ENCODE measurements at regions not wholly inside any gene's neighbourhood (a gene's known extent, or its start where the extent isn't known, plus 50 kb on each side); places are given as distances from the start of the nearest gene placed in this dataset.

DNA sequence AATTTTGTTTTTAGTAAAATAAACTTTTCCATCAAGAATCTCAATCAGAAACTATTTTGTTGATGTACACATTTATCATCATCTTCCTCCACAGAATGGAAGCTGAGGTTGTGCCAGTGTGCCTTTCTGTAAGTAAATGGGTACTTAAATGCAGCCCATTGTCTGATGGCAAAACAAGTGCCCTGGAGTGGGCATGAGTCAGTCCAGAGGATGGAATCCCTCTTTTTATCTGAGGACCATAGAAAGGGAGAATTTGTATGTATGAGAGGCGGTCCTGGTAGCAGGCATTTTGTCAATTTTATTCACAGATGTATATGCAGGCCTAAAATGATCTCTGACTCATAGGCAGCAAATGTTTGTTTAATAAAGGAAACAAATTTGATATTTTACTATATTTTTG is 102.1 kb upstream of the MAGI2 start:
- no peak overlapping the region for H3K4me3 Mint-ChIP-seq
- no peaks in the 10 kb centered on the region for H3K27me3 Mint-ChIP-seq
- H3K36me3 Mint-ChIP-seq = no peaks in the 10 kb centered on the region
- H3K9me3 Mint-ChIP-seq = no peaks in the 10 kb centered on the region
- no peaks in the 10 kb centered on the region for H3K4me1 Mint-ChIP-seq
- H3K27ac Mint-ChIP-seq = no peak overlapping the region
- no peak for DNase-seq

DNA sequence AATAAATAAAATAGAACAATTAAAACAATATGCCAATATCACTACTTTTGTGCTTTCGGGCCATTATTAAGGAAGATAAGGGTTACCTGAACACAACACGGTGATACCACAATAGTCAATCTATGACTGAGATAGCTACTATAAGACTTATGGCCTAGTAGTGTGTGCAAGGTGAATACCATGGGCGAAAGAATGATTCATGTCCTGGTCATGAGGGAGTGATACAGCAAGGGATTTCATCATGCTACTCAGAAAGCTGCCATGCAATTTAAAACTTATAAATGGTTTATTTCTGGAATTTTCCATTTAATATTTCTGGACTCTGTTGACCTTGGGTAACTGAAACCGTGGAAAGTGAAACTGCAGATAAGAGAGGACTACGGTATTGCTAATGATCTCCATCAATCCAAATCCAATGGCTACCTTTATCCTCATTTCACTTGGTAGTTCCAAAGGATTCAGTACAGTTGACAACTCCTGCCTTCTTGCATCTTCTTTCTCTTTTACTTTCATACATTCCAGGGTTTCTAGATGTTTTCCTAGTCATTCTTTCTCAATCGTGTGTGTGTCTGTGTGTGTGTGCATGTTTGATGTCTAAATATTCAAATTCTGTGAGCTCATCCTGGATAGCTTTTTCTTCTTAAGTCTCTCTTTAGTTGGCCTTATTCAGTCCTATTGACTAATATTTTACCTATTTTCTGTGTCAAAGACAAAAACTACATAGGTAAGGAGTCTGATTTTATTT is 100.5 kb upstream of the MAGI2 start:
- H3K4me1 Mint-ChIP-seq = no peaks in the 10 kb centered on the region
- H3K27ac Mint-ChIP-seq = no peak overlapping the region
- H3K4me3 Mint-ChIP-seq = no peak overlapping the region
- DNase-seq = no peak
- no peaks in the 10 kb centered on the region for H3K36me3 Mint-ChIP-seq
- H3K27me3 Mint-ChIP-seq = no peaks in the 10 kb centered on the region
- H3K9me3 Mint-ChIP-seq = no peaks in the 10 kb centered on the region

GRCh38 chr7:79552463-79552862 is 99.0 kb upstream of the MAGI2 start:
- H3K27ac Mint-ChIP-seq = no peak overlapping the region
- no peak for DNase-seq
- H3K36me3 Mint-ChIP-seq = no peaks in the 10 kb centered on the region
- H3K4me3 Mint-ChIP-seq = no peak overlapping the region
- H3K27me3 Mint-ChIP-seq = no peaks in the 10 kb centered on the region
- H3K9me3 Mint-ChIP-seq = no peaks in the 10 kb centered on the region
- H3K4me1 Mint-ChIP-seq = no peaks in the 10 kb centered on the region

- Mint-ChIP-seq H3K4me1 (no peaks in the 10 kb centered on the region), H3K27ac (no peak overlapping the region), H3K27me3 (no peaks in the 10 kb centered on the region), H3K4me3 (no peak overlapping the region), H3K36me3 (no peaks in the 10 kb centered on the region), H3K9me3 (no peaks in the 10 kb centered on the region)
- DNase-seq = no peak
Observed at GRCh38 chr7:79548727-79549126, 95.3 kb upstream of the MAGI2 start.

GRCh38 chr7:79547132-79547531 is 93.7 kb upstream of the MAGI2 start:
- Mint-ChIP-seq H3K27ac (no peak overlapping the region), H3K9me3 (no peaks in the 10 kb centered on the region), H3K27me3 (no peaks in the 10 kb centered on the region), H3K36me3 (no peaks in the 10 kb centered on the region), H3K4me3 (no peak overlapping the region), H3K4me1 (no peaks in the 10 kb centered on the region)
- DNase-seq = no peak

DNA sequence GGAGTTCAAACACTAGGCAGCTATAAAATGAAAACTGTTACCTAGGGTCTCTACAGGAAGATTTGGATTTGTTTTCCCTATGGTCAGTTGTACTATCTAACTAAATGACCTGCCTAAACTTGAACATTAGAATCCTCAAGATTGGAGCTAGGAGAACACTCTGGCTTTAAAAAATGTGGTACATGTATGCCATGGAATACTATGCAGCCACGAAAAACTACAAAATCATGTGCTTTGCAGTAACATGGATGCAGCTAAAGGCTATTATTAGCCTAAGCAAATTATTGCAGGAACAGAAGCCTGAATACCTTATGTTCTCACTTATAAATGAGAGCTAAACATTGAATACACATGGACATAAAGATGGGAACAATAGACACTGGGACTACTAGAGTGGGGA is 87.1 kb upstream of the MAGI2 start:
- no peak overlapping the region for H3K27ac Mint-ChIP-seq
- no peak for DNase-seq

DNA sequence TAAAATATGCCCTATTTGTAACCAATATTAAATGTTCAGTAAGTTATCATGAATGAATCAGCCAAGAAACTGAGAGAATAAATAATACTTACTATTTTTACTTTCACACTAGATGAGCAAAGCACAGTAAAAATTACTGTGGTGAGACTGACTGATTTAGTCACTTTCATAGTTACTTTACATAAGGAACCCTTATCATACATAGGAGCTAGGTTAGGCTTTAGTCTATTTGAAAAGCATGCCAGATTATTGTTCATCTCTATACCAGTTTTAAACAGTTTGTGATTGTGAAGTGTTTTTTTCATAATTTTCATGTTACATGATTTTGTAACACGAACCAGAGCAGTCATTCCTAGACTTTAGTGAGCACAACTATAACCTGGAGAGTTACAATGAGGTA is 80.7 kb upstream of the MAGI2 start:
- no peaks in the 10 kb centered on the region for H3K9me3 Mint-ChIP-seq
- no peaks in the 10 kb centered on the region for H3K36me3 Mint-ChIP-seq
- H3K27me3 Mint-ChIP-seq = peaks cover 3% of the 10 kb centered on the region
- no peaks in the 10 kb centered on the region for H3K4me1 Mint-ChIP-seq
- H3K4me3 Mint-ChIP-seq = no peak overlapping the region
- no peak overlapping the region for H3K27ac Mint-ChIP-seq
- no peak for DNase-seq

More for the DNA sequence above, 87.1 kb upstream of the MAGI2 start:
- H3K4me3 Mint-ChIP-seq = no peak overlapping the region
- no peaks in the 10 kb centered on the region for H3K9me3 Mint-ChIP-seq
- no peaks in the 10 kb centered on the region for H3K36me3 Mint-ChIP-seq
- no peaks in the 10 kb centered on the region for H3K4me1 Mint-ChIP-seq
- H3K27me3 Mint-ChIP-seq = no peaks in the 10 kb centered on the region

GRCh38 chr7:79531905-79532664 is 78.6 kb upstream of the MAGI2 start:
- Mint-ChIP-seq H3K27me3 (peaks cover 3% of the 10 kb centered on the region), H3K4me1 (no peaks in the 10 kb centered on the region), H3K36me3 (no peaks in the 10 kb centered on the region), H3K9me3 (no peaks in the 10 kb centered on the region), H3K4me3 (no peak overlapping the region), H3K27ac (no peak overlapping the region)
- DNase-seq = no peak

- Mint-ChIP-seq H3K36me3 (no peaks in the 10 kb centered on the region), H3K9me3 (no peaks in the 10 kb centered on the region), H3K27ac (no peak overlapping the region), H3K4me3 (no peak overlapping the region), H3K27me3 (peaks cover 3% of the 10 kb centered on the region), H3K4me1 (no peaks in the 10 kb centered on the region)
- DNase-seq = no peak
Observed at GRCh38 chr7:79531116-79531515, 77.6 kb upstream of the MAGI2 start.

DNA sequence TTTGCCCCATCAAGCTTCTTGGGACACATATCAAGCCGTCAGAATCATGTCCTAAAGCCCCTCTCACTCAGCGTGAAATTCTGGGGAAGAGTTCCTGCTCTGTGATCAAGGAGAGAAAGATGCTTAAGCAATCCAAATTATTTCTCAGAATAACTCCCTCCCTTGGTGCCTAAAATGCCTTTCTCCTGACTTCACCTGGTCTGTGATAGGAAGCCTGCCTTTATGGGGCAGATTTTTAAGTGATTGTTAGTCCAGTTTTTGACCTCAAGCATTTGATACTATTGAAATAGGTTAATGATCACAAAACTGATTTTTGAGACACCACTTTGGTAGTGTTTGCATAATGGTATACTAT is 76.4 kb upstream of the MAGI2 start:
- no peak for DNase-seq
- no peaks in the 10 kb centered on the region for H3K4me1 Mint-ChIP-seq
- no peaks in the 10 kb centered on the region for H3K36me3 Mint-ChIP-seq
- H3K27ac Mint-ChIP-seq = no peak overlapping the region
- H3K9me3 Mint-ChIP-seq = no peaks in the 10 kb centered on the region
- H3K4me3 Mint-ChIP-seq = no peak overlapping the region
- peaks cover 3% of the 10 kb centered on the region for H3K27me3 Mint-ChIP-seq

- DNase-seq = no peak
- H3K4me3 Mint-ChIP-seq = no peak overlapping the region
- no peaks in the 10 kb centered on the region for H3K4me1 Mint-ChIP-seq
- no peaks in the 10 kb centered on the region for H3K27me3 Mint-ChIP-seq
- no peaks in the 10 kb centered on the region for H3K9me3 Mint-ChIP-seq
- no peak overlapping the region for H3K27ac Mint-ChIP-seq
- no peaks in the 10 kb centered on the region for H3K36me3 Mint-ChIP-seq
Observed at GRCh38 chr7:79529214-79529880, 75.9 kb upstream of the MAGI2 start.

- no peaks in the 10 kb centered on the region for H3K27me3 Mint-ChIP-seq
- H3K4me1 Mint-ChIP-seq = no peaks in the 10 kb centered on the region
- H3K36me3 Mint-ChIP-seq = no peaks in the 10 kb centered on the region
- H3K9me3 Mint-ChIP-seq = no peaks in the 10 kb centered on the region
- no peak for DNase-seq
- no peak overlapping the region for H3K4me3 Mint-ChIP-seq
- no peak overlapping the region for H3K27ac Mint-ChIP-seq
Observed at GRCh38 chr7:79528421-79528820, 75.0 kb upstream of the MAGI2 start.

GRCh38 chr7:79524048-79524447 is 70.6 kb upstream of the MAGI2 start:
- no peak for DNase-seq
- Mint-ChIP-seq H3K27ac (no peak overlapping the region), H3K36me3 (no peaks in the 10 kb centered on the region), H3K9me3 (no peaks in the 10 kb centered on the region), H3K27me3 (no peaks in the 10 kb centered on the region), H3K4me3 (no peak overlapping the region), H3K4me1 (no peaks in the 10 kb centered on the region)

- H3K4me1 Mint-ChIP-seq = no peaks in the 10 kb centered on the region
- H3K27ac Mint-ChIP-seq = no peak overlapping the region
- no peak for DNase-seq
- H3K9me3 Mint-ChIP-seq = no peaks in the 10 kb centered on the region
- no peaks in the 10 kb centered on the region for H3K36me3 Mint-ChIP-seq
- no peak overlapping the region for H3K4me3 Mint-ChIP-seq
- no peaks in the 10 kb centered on the region for H3K27me3 Mint-ChIP-seq
Observed at GRCh38 chr7:79523436-79523835, 70.0 kb upstream of the MAGI2 start.

DNA sequence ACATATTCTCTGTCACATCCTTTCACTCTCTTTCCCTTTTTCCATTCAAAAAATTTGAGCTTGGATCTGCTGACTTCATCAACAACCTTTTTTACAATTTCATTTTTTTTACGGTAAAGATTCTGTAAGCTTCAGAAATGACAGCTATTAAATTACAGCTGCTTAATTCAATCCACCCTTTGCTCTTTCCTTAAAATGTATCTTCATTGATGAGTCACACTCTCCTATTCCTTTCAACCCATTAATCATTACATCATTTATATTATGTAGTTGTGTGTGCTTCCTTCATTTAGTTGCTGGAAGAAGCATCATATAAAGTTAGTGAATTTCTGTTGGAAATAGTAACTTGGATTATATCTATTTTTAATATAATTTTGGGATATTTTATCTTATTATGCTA is 67.1 kb upstream of the MAGI2 start:
- no peak for DNase-seq
- no peaks in the 10 kb centered on the region for H3K4me1 Mint-ChIP-seq
- no peaks in the 10 kb centered on the region for H3K36me3 Mint-ChIP-seq
- peaks cover 5% of the 10 kb centered on the region for H3K27me3 Mint-ChIP-seq
- H3K4me3 Mint-ChIP-seq = no peak overlapping the region
- H3K27ac Mint-ChIP-seq = no peak overlapping the region
- no peaks in the 10 kb centered on the region for H3K9me3 Mint-ChIP-seq

DNA sequence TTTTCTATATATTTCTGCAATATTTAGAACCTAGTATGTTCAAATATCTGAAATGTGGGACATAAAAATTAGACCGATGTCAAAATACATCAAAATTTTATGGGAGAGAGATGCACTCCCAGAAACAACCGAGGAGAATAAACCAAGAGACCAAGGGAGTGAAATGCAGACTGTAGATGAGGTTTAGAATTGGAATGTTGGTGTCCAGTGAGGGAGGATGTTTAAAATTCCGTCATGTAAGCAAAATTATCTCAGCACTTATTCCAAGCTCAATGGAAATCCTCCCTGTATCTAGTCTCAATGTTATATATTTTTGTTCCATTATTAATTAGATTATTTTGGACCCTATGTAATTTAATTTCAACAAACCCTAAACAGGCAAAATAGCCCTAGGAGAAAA is 61.9 kb upstream of the MAGI2 start:
- DNase-seq = no peak
- no peaks in the 10 kb centered on the region for H3K36me3 Mint-ChIP-seq
- no peaks in the 10 kb centered on the region for H3K4me1 Mint-ChIP-seq
- peaks cover 5% of the 10 kb centered on the region for H3K27me3 Mint-ChIP-seq
- H3K4me3 Mint-ChIP-seq = no peak overlapping the region
- no peak overlapping the region for H3K27ac Mint-ChIP-seq
- H3K9me3 Mint-ChIP-seq = peaks cover 3% of the 10 kb centered on the region

All from activated naive CD8-positive, alpha-beta T cell treated with anti-CD3 and anti-CD28 coated beads for 36 hours (primary cell).